Esophagus muscularis mucosa (tissue), 4 donors: ENCODE measurements at regions not wholly inside any gene's neighbourhood (a gene's known extent, or its start where the extent isn't known, plus 50 kb on each side); places are given as distances from the start of the nearest gene placed in this dataset.

Experiments used
- CTCF ChIP-seq, 3 experiments: fragments of 200-600 bp in 2 of 3; fragments of 450-650 bp in 1 of 3; sonication (generic) in 2 of 3; IDR thresholded peaks; one replicate each; pipeline ENCODE4 v1.5.1; 2017 to 2019; ENCODE audit warnings: antibody characterized with exemption in 3 of 3, mild to moderate bottlenecking in 2 of 3, moderate library complexity in 1 of 3
- EP300 ChIP-seq: sonication (generic); formaldehyde crosslinking; IDR thresholded peaks from one replicate; pipeline ENCODE4 v1.6.1; 2017; ENCODE audit warnings: antibody characterized with exemption
- POLR2A ChIP-seq: fragments of 450-650 bp; IDR thresholded peaks from one replicate; pipeline ENCODE4 v1.6.1; 2017; ENCODE audit warnings: antibody characterized with exemption, moderate library complexity, mild to moderate bottlenecking, low read depth
- POLR2AphosphoS5 ChIP-seq, 2 donors: sonication (generic); formaldehyde crosslinking; IDR thresholded peaks; one replicate each; pipeline ENCODE4 v1.6.1; 2017; ENCODE audit warnings: antibody characterized with exemption in 2 of 2

- TF ChIP-seq POLR2AphosphoS5 (IDR thresholded peaks at IDR 0.05) (no peak), CTCF (IDR thresholded peaks at IDR 0.05) (no peak), POLR2A (no peak), EP300 (no peak)
These were observed 97.5 kb upstream of the TSPAN2 start for GRCh38 chr1:115186711-115187265.
